ENCODE measurements at regions not wholly inside any gene's neighbourhood (a gene's known extent, or its start where the extent isn't known, plus 50 kb on each side); places are given as distances from the start of the nearest gene placed in this dataset.

- Histone ChIP-seq H3K27ac (no peak overlapping the region), H3K4me3 (no peak overlapping the region), H3K4me1 (no peaks in the 10 kb centered on the region), H3K9me3 (no peaks in the 10 kb centered on the region), H3K36me3 (no peaks in the 10 kb centered on the region), H3K27me3 (no peaks in the 10 kb centered on the region)
- DNase-seq (no peak), ATAC-seq (ENCODE audit: low FRiP score in 2 of 2) (no peak)
- WGBS, 2 donors: 74 to 81% methylated on average over 4 of the region's 4 CpGs
- no peak for TF ChIP-seq POLR2AphosphoS5 (IDR thresholded peaks at IDR 0.05)
- TF ChIP-seq EP300 (IDR thresholded peaks at IDR 0.05): no peak
- TF ChIP-seq, protein P1, sequence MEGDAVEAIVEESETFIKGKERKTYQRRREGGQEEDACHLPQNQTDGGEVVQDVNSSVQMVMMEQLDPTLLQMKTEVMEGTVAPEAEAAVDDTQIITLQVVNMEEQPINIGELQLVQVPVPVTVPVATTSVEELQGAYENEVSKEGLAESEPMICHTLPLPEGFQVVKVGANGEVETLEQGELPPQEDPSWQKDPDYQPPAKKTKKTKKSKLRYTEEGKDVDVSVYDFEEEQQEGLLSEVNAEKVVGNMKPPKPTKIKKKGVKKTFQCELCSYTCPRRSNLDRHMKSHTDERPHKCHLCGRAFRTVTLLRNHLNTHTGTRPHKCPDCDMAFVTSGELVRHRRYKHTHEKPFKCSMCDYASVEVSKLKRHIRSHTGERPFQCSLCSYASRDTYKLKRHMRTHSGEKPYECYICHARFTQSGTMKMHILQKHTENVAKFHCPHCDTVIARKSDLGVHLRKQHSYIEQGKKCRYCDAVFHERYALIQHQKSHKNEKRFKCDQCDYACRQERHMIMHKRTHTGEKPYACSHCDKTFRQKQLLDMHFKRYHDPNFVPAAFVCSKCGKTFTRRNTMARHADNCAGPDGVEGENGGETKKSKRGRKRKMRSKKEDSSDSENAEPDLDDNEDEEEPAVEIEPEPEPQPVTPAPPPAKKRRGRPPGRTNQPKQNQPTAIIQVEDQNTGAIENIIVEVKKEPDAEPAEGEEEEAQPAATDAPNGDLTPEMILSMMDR (IDR thresholded peaks at IDR 0.05): no peak
- TF ChIP-seq POLR2A (IDR thresholded peaks at IDR 0.05): no peak
These were observed 63.8 kb downstream of the ZBTB18 start for GRCh38 chr1:244114892-244115291.

GRCh38 chr1:244116946-244117345, 65.9 kb downstream of the ZBTB18 start:
- ATAC-seq (ENCODE audit: low FRiP score in 2 of 2) (no peak), DNase-seq (no peak)
- H3K36me3 ChIP-seq: no peaks in the 10 kb centered on the region
- no peak overlapping the region for H3K27ac ChIP-seq
- TF ChIP-seq EP300 (IDR thresholded peaks at IDR 0.05): no peak
- no peak for TF ChIP-seq POLR2AphosphoS5 (IDR thresholded peaks at IDR 0.05)
- no peak for TF ChIP-seq POLR2A (IDR thresholded peaks at IDR 0.05)
- TF ChIP-seq, protein P1 (IDR thresholded peaks at IDR 0.05): no peak
- no peak overlapping the region for H3K4me3 ChIP-seq
- H3K9me3 ChIP-seq: no peaks in the 10 kb centered on the region
- 92 to 99% methylated on average over 3 of the region's 3 CpGs for WGBS, 2 donors
- no peaks in the 10 kb centered on the region for H3K4me1 ChIP-seq
- no peaks in the 10 kb centered on the region for H3K27me3 ChIP-seq

GRCh38 chr1:244118109-244118761, 67.2 kb downstream of the ZBTB18 start:
- Histone ChIP-seq H3K9me3 (no peaks in the 10 kb centered on the region), H3K27ac (no peak overlapping the region), H3K36me3 (no peaks in the 10 kb centered on the region), H3K27me3 (no peaks in the 10 kb centered on the region), H3K4me1 (no peaks in the 10 kb centered on the region), H3K4me3 (no peak overlapping the region)
- 54 to 56% methylated on average over 16 of the region's 16 CpGs for WGBS, 2 donors
- no peak for DNase-seq
- ATAC-seq (ENCODE audit: low FRiP score in 2 of 2): no peak
- TF ChIP-seq POLR2AphosphoS5 (IDR thresholded peaks at IDR 0.05) (no peak), EP300 (IDR thresholded peaks at IDR 0.05) (no peak), POLR2A (IDR thresholded peaks at IDR 0.05) (no peak)
- TF ChIP-seq, protein P1 (IDR thresholded peaks at IDR 0.05): no peak

DNA sequence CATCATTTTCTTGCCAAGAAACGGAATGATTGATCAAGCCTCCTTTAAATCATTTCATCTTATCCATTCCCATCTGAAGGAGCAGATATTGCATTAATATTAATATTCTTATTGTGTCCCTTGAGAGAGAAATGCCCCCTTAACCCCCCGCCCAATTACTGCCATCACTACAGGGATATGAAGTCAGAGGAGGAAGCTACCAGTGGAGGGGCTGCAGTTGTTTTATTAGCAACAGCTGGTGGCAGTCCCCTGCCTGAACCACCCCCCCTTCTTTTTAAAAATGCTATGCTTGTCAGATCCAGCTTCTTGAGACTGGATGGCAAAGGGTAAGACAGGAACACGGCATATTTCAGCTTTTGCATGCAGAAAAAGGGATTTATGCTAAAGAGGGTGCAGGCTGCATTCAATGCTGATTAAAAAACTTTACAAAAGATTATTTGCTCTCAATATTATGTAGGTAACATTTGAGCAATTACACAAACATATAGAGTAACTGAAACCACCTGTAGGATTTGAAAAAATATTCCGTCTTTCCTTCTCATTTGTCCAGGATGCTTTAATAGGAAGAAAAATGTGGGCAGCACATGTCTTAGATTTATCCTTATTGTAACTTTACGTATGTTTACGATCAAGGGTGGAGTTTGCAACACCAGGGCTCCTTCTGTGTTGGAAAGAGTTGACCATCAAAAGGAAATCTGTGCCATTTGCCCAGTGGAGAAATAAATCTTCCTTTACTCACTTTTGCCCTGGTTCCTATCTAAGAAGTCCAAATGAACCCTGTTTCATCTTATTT, 77.7 kb downstream of the ZBTB18 start:
- no peak for DNase-seq
- no peak overlapping the region for H3K4me3 ChIP-seq
- ATAC-seq (ENCODE audit: low FRiP score in 2 of 2): no peak
- no peaks in the 10 kb centered on the region for H3K4me1 ChIP-seq
- H3K9me3 ChIP-seq: no peaks in the 10 kb centered on the region
- TF ChIP-seq, protein P1 (IDR thresholded peaks at IDR 0.05): no peak
- no peak for TF ChIP-seq POLR2A (IDR thresholded peaks at IDR 0.05)
- no peak for TF ChIP-seq EP300 (IDR thresholded peaks at IDR 0.05)
- TF ChIP-seq POLR2AphosphoS5 (IDR thresholded peaks at IDR 0.05): no peak
- WGBS, 2 donors: 86 to 87% methylated on average over 6 of the region's 6 CpGs
- H3K36me3 ChIP-seq: no peaks in the 10 kb centered on the region
- H3K27me3 ChIP-seq: no peaks in the 10 kb centered on the region
- H3K27ac ChIP-seq: no peak overlapping the region

All from upper lobe of left lung (tissue), 6 donors.